Endodermal cell (in vitro differentiated cells): ENCODE measurements at regions not wholly inside any gene's neighbourhood (a gene's known extent, or its start where the extent isn't known, plus 50 kb on each side); places are given as distances from the start of the nearest gene placed in this dataset.

Experiments used
- DNase-seq: peaks from one replicate; pipeline ENCODE4 v3.0.0-alpha.2; 2017
- H3K27ac ChIP-seq: 2 replicates; pipeline ENCODE4 v1.5.1; 2013; ENCODE audit warnings: mild to moderate bottlenecking, low read depth, low read length, moderate library complexity
- H3K27me3 ChIP-seq: 2 replicates; pipeline ENCODE4 v1.6.1; 2013; ENCODE audit warnings: mild to moderate bottlenecking, low read length, moderate library complexity; ENCODE audit not compliant: insufficient read depth, control insufficient read depth, poor library complexity, severe bottlenecking
- H3K36me3 ChIP-seq: 2 replicates; pipeline ENCODE4 v1.7.0; 2013; ENCODE audit warnings: mild to moderate bottlenecking, low read length, moderate library complexity; ENCODE audit not compliant: control insufficient read depth, insufficient read depth
- H3K4me1 ChIP-seq: one replicate; pipeline ENCODE4 v1.7.0; 2013; ENCODE audit warnings: low read length; ENCODE audit not compliant: control insufficient read depth, insufficient read depth
- H3K4me3 ChIP-seq: 2 replicates; pipeline ENCODE4 v1.5.1; 2013; ENCODE audit warnings: mild to moderate bottlenecking, low read length, moderate library complexity
- H3K9ac ChIP-seq: 2 replicates; pipeline ENCODE4 v1.6.1; 2013; ENCODE audit warnings: mild to moderate bottlenecking, low read length, moderate library complexity; ENCODE audit not compliant: poor library complexity, severe bottlenecking; ENCODE audit errors: extremely low read depth
- H3K9me3 ChIP-seq: 2 replicates; pipeline ENCODE4 v1.6.1; 2013; ENCODE audit warnings: mild to moderate bottlenecking, low read length, moderate library complexity; ENCODE audit not compliant: control insufficient read depth
- H3K27ac Mint-ChIP-seq: 2 replicates; pipeline ENCODE4 v1.8.0; 2020; ENCODE audit warnings: mixed read lengths
- H3K27me3 Mint-ChIP-seq: 2 replicates; pipeline ENCODE4 v1.8.0; 2021; ENCODE audit warnings: mild to moderate bottlenecking, mixed read lengths; ENCODE audit not compliant: insufficient read depth
- H3K36me3 Mint-ChIP-seq: 2 replicates; pipeline ENCODE4 v1.8.0; 2020; ENCODE audit warnings: low read depth, mixed read lengths
- H3K4me1 Mint-ChIP-seq: 2 replicates; pipeline ENCODE4 v1.8.0; 2020; ENCODE audit warnings: mixed read lengths
- H3K4me3 Mint-ChIP-seq: 2 replicates; pipeline ENCODE4 v1.8.0; 2020; ENCODE audit warnings: mild to moderate bottlenecking, moderate library complexity, mixed read lengths
- H3K9me3 Mint-ChIP-seq: 2 replicates; pipeline ENCODE4 v1.8.0; 2020; ENCODE audit warnings: mild to moderate bottlenecking, mixed read lengths
- CTCF ChIP-seq: fragments of 200-600 bp; sonication (generic); conservative IDR thresholded peaks from 2 replicates; pipeline ENCODE4 v1.5.0; 2021; ENCODE audit warnings: antibody characterized with exemption, mild to moderate bottlenecking
- WGBS, 2 experiments: methylation state at CpG; one replicate each; pipeline versions ENCODE4 v1.1.5 to v1.1.7; 2013; ENCODE audit warnings: missing lambda C conversion rate in 2 of 2, mixed read lengths in 1 of 2; ENCODE audit not compliant: insufficient coverage in 1 of 2, insufficient read length in 1 of 2; 5-methylcytosine and 5-hydroxymethylcytosine counted together

DNA sequence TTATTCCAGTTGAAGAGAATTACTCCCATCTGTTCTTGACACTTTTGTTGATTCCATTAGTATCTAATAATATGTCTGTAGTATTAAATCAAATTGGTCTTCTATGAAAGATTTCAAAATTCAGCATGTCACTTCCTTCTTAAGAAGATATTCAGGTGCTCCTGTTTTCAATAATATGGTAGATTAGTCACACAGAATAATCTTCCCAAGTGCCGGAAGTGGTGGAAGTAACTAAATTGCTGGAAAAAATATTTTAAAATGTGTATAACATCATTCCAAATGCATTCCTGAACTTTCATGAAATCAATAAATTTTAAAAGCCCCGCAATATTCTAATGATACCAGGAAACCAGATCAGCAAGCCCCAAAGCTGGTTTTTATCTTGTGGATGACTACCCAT is 281.3 kb downstream of the EPM2A start:
- Histone ChIP-seq H3K4me3 (peak overlapping the region; percentile 30), H3K27ac (no peak overlapping the region), H3K9ac (no peak overlapping the region), H3K9me3 (peaks cover 14% of the 10 kb centered on the region), H3K27me3 (no peaks in the 10 kb centered on the region), H3K36me3 (no peaks in the 10 kb centered on the region), H3K4me1 (no peaks in the 10 kb centered on the region)
- H3K36me3 Mint-ChIP-seq, result peaks cover 4% of the 10 kb centered on the region
- WGBS, 2 experiments, result 100% methylated on average over 1 of the region's 2 CpGs; no CpG with 5 or more reads in 1 of the 2 experiments
- H3K9me3 Mint-ChIP-seq, result peaks cover 6% of the 10 kb centered on the region
- H3K4me3 Mint-ChIP-seq, result no peak overlapping the region
- no peak overlapping the region for H3K27ac Mint-ChIP-seq
- TF ChIP-seq CTCF, result no peak
- no peak for DNase-seq
- H3K27me3 Mint-ChIP-seq, result no peaks in the 10 kb centered on the region
- H3K4me1 Mint-ChIP-seq, result peaks cover 9% of the 10 kb centered on the region

DNA sequence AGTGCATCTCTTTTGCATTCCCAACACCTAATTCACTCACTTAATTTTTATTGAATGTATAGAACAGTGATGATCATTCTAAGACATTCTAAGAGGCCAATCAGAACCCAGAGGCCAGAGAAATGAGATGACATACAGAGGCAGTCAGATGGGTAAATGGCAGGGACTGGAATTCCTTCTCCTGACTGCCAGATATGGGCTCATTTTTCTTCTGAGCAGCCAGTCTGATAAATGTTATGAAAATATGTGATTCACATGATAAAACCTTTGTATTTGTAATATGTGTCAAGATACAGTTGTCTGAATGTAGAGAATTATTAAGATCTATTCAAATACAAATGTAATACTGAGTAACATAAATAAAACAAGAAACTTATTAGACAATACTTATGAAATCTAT is 277.8 kb downstream of the EPM2A start:
- Histone ChIP-seq H3K9ac (no peak overlapping the region), H3K4me3 (no peak overlapping the region), H3K36me3 (no peaks in the 10 kb centered on the region), H3K9me3 (peaks cover 10% of the 10 kb centered on the region), H3K27me3 (no peaks in the 10 kb centered on the region), H3K27ac (no peak overlapping the region), H3K4me1 (no peaks in the 10 kb centered on the region)
- no peak overlapping the region for H3K4me3 Mint-ChIP-seq
- TF ChIP-seq CTCF, result no peak
- peaks cover 1% of the 10 kb centered on the region for H3K9me3 Mint-ChIP-seq
- H3K27me3 Mint-ChIP-seq, result no peaks in the 10 kb centered on the region
- no peaks in the 10 kb centered on the region for H3K36me3 Mint-ChIP-seq
- no peak for DNase-seq
- H3K4me1 Mint-ChIP-seq, result peaks cover 9% of the 10 kb centered on the region
- H3K27ac Mint-ChIP-seq, result no peak overlapping the region

DNA sequence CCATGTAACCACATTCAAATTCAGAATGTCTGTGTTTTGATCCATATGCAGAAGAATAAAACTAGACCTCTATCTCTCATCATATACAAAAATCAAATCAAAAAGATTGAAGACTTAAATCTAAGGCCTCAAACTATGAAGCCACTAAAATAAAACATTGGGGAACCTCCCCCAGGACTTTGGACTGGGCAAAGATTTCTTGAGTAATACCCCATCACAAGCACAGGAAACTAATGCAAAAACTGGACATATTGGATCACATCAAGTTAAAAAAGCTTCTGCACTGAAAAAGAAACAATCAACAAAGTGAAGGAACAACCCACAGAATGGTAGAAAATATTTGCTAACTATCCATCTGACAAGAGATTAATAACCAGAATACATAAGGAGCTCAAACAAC is 266.8 kb downstream of the EPM2A start:
- H3K4me1 Mint-ChIP-seq, result no peaks in the 10 kb centered on the region
- no peaks in the 10 kb centered on the region for H3K36me3 Mint-ChIP-seq
- H3K27me3 ChIP-seq, result no peaks in the 10 kb centered on the region
- H3K9me3 Mint-ChIP-seq, result peaks cover 13% of the 10 kb centered on the region
- no peak for DNase-seq
- no peak overlapping the region for H3K27ac ChIP-seq
- H3K4me3 ChIP-seq, result no peak overlapping the region
- no peak for TF ChIP-seq CTCF
- H3K9me3 ChIP-seq, result peaks cover 16% of the 10 kb centered on the region
- H3K27me3 Mint-ChIP-seq, result no peaks in the 10 kb centered on the region
- no peak overlapping the region for H3K27ac Mint-ChIP-seq
- no peaks in the 10 kb centered on the region for H3K36me3 ChIP-seq
- H3K4me3 Mint-ChIP-seq, result no peak overlapping the region
- H3K4me1 ChIP-seq, result no peaks in the 10 kb centered on the region
- H3K9ac ChIP-seq, result no peak overlapping the region
